GM23248 (cell line): ENCODE measurements at regions not wholly inside any gene's neighbourhood (a gene's known extent, or its start where the extent isn't known, plus 50 kb on each side); places are given as distances from the start of the nearest gene placed in this dataset.

Source experiments
- DNase-seq: peaks from one replicate; pipeline ENCODE4 v3.0.0-alpha.2; 2015
- H2AFZ ChIP-seq: fragments of 200-600 bp; sonication (generic); 2 replicates; pipeline ENCODE4 v1.6.1; 2016; ENCODE audit warnings: antibody characterized with exemption
- H3F3A ChIP-seq: fragments of 200-600 bp; sonication (generic); 2 replicates; pipeline ENCODE4 v1.6.1; 2016; ENCODE audit warnings: mild to moderate bottlenecking, antibody characterized with exemption, mixed run types; ENCODE audit not compliant: insufficient read depth
- H3K27ac ChIP-seq: fragments of 200-600 bp; sonication (generic); 2 replicates; pipeline ENCODE4 v1.5.1; 2016; ENCODE audit warnings: mild to moderate bottlenecking
- H3K27me3 ChIP-seq: fragments of 200-600 bp; sonication (generic); replicated peaks from 2 replicates; pipeline ENCODE4 v1.6.1; 2016; ENCODE audit warnings: mild to moderate bottlenecking; ENCODE audit not compliant: insufficient read depth
- H3K36me3 ChIP-seq: fragments of 200-600 bp; sonication (generic); 2 replicates; pipeline ENCODE4 v1.6.1; 2016; ENCODE audit warnings: low read depth, mild to moderate bottlenecking
- H3K4me1 ChIP-seq: fragments of 200-600 bp; sonication (generic); 2 replicates; pipeline ENCODE4 v1.6.1; 2016; ENCODE audit warnings: mild to moderate bottlenecking; ENCODE audit not compliant: insufficient read depth
- H3K4me2 ChIP-seq: fragments of 200-600 bp; sonication (generic); one replicate; pipeline ENCODE4 v1.6.1; 2016; ENCODE audit warnings: mild to moderate bottlenecking; ENCODE audit not compliant: unreplicated experiment
- H3K4me3 ChIP-seq: fragments of 200-600 bp; sonication (generic); 2 replicates; pipeline ENCODE4 v1.5.1; 2016; ENCODE audit warnings: mild to moderate bottlenecking
- H3K79me2 ChIP-seq: fragments of 200-600 bp; sonication (generic); 2 replicates; pipeline ENCODE4 v1.6.1; 2016; ENCODE audit warnings: mild to moderate bottlenecking; ENCODE audit not compliant: insufficient read depth
- H3K9ac ChIP-seq: fragments of 200-600 bp; sonication (generic); 2 replicates; pipeline ENCODE4 v1.6.1; 2016; ENCODE audit warnings: mild to moderate bottlenecking
- H3K9me2 ChIP-seq: fragments of 200-600 bp; sonication (generic); 2 replicates; pipeline ENCODE4 v1.6.1; 2016; ENCODE audit warnings: mixed run types, mild to moderate bottlenecking, moderate library complexity; ENCODE audit not compliant: insufficient read depth
- H3K9me3 ChIP-seq: fragments of 200-600 bp; sonication (generic); one replicate; pipeline ENCODE4 v1.6.1; 2017; ENCODE audit warnings: low read depth
- H4K20me1 ChIP-seq: fragments of 200-600 bp; sonication (generic); 2 replicates; pipeline ENCODE4 v1.6.0; 2016; ENCODE audit not compliant: insufficient read depth
- EZH2 ChIP-seq: fragments of 200-600 bp; sonication (generic); IDR thresholded peaks from 2 replicates; pipeline ENCODE4 v1.6.1; 2018; ENCODE audit warnings: antibody characterized with exemption, mild to moderate bottlenecking; ENCODE audit not compliant: insufficient read depth, poor library complexity, severe bottlenecking
- EZH2phosphoT487 ChIP-seq: fragments of 200-600 bp; sonication (generic); IDR thresholded peaks from 2 replicates; pipeline ENCODE4 v1.6.1; 2018; ENCODE audit warnings: antibody characterized with exemption, moderate library complexity, mild to moderate bottlenecking, low read depth; ENCODE audit not compliant: insufficient read depth
- WGBS, 2 experiments: methylation state at CpG; one replicate each; pipeline ENCODE4 v1.1.6; 2015 to 2017; ENCODE audit warnings: low lambda C conversion rate in 2 of 2, low coverage in 1 of 2; ENCODE audit errors: missing lambda C conversion rate in 2 of 2; 5-methylcytosine and 5-hydroxymethylcytosine counted together
- in situ Hi-C: fragments of 300-500 bp; cut with MboI; formaldehyde crosslinking; loops from 2 replicates; pipeline ENCODE4 v1.15.0; 2020

DNA sequence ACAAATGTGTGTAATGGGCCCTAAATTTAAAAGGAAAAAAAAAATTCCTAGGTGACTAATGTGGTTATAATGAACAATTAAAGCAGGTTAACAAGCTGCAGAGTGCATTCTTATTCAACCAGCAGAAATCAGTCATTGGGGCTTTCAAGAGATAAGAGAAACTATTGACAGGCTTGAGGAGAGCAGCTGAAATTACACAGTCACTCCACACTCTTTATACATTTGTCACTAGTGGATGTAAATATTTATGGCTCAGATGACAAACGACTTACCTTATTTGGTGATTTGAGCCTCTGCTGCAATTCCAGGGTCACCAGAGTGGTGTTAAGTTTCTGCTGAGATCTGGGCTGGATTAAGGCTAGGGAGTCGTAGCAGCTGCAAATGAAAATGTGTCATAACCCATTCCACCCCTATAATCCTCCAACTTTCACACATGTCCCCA is 896.3 kb downstream of the TTLL7 start:
- Histone ChIP-seq H2AFZ (no peak overlapping the region), H3K27me3 (no peaks in the 10 kb centered on the region), H4K20me1 (no peaks in the 10 kb centered on the region), H3K4me3 (no peak overlapping the region), H3K4me2 (no peak overlapping the region), H3K36me3 (no peaks in the 10 kb centered on the region), H3F3A (no peaks in the 10 kb centered on the region), H3K4me1 (no peaks in the 10 kb centered on the region), H3K9me2 (no peaks in the 10 kb centered on the region), H3K27ac (no peak overlapping the region), H3K9ac (no peak overlapping the region), H3K79me2 (no peaks in the 10 kb centered on the region), H3K9me3 (no peaks in the 10 kb centered on the region)
- 7 to 16% methylated on average over 2 of the region's 2 CpGs for WGBS, 2 experiments
- TF ChIP-seq EZH2phosphoT487, result no peak
- no peak for DNase-seq
- in situ Hi-C loops, result no loop called here

DNA sequence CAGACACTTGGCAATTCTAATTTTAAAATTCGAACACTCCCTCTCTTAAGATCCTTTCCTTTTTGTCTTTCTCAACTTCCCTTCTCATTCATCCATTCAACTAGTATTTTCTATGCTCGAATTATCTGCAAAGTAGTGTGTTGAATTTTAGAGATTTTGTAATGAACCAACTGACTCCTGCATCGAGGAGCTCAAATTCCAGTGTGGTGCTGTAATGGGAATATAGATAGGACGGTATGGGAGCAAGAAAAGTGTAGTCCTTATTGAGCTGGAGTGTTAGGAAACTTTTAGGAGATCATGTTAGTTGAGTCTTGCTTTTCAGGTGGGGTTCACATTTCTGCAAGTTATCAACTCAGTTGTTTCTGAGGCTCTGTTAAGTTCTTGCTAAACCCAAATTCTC is 897.5 kb downstream of the TTLL7 start:
- no peak overlapping the region for H2AFZ ChIP-seq
- no peaks in the 10 kb centered on the region for H3K79me2 ChIP-seq
- TF ChIP-seq EZH2phosphoT487, result no peak
- no peak for TF ChIP-seq EZH2
- no peaks in the 10 kb centered on the region for H3F3A ChIP-seq
- no peaks in the 10 kb centered on the region for H3K4me1 ChIP-seq
- H3K36me3 ChIP-seq, result no peaks in the 10 kb centered on the region
- in situ Hi-C loops, result no loop called here
- no peak overlapping the region for H3K4me2 ChIP-seq
- H3K9me2 ChIP-seq, result no peaks in the 10 kb centered on the region
- H3K27me3 ChIP-seq, result no peaks in the 10 kb centered on the region
- no peak overlapping the region for H3K9ac ChIP-seq
- DNase-seq, result no peak
- no peaks in the 10 kb centered on the region for H4K20me1 ChIP-seq
- no peaks in the 10 kb centered on the region for H3K9me3 ChIP-seq
- no peak overlapping the region for H3K4me3 ChIP-seq
- no peak overlapping the region for H3K27ac ChIP-seq
- WGBS, 2 experiments, result 68 to 74% methylated on average over 4 of the region's 4 CpGs

DNA sequence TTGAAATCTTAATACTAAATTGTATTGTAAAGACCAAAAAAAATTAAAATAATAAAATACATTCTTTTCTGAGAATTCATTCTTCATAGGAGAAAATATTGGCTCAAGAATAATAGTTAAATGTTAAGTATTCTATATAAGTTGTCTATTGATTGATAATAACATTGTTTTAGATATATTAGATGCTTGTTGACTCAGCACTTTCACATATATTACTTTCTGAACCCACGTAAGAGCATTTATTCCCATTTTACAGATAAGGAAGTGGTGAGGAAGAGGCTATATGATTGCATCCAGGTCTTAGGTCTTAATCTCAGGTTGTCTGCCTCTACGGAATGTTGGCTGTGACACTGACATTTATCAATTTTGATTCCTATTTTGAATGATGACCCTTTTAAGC is 898.8 kb downstream of the TTLL7 start:
- no peak for TF ChIP-seq EZH2phosphoT487
- no peak overlapping the region for H3K4me2 ChIP-seq

DNA sequence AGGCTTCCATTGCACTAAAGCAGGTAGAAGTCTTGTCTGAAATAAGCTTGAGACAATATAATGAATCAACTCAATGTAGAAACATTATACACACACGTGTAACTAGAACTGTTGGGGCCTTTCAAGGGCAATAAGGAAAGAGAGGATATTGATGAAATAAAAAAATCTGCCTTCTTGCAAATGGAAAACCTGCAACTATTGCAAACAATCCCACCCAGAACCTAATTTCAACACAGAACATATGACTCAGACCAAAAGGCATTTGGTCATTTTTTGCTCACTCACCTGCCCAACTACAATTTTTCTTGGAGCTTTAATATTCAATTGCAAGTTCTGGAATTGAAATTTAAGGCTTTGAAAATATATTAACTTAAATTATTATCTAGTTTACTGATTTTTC is 900.1 kb downstream of the TTLL7 start:
- no peaks in the 10 kb centered on the region for H3F3A ChIP-seq
- in situ Hi-C loops, result no loop called here
- no peak overlapping the region for H3K9ac ChIP-seq
- no peak overlapping the region for H3K4me3 ChIP-seq
- H3K36me3 ChIP-seq, result no peaks in the 10 kb centered on the region
- H3K9me3 ChIP-seq, result no peaks in the 10 kb centered on the region
- no peak overlapping the region for H3K27ac ChIP-seq
- no peak overlapping the region for H3K4me2 ChIP-seq
- no peaks in the 10 kb centered on the region for H3K27me3 ChIP-seq
- DNase-seq, result no peak
- no peaks in the 10 kb centered on the region for H3K4me1 ChIP-seq
- H2AFZ ChIP-seq, result no peak overlapping the region
- TF ChIP-seq EZH2 (no peak), EZH2phosphoT487 (no peak)
- WGBS, 2 experiments, result 76 to 79% methylated on average over 1 of the region's 1 CpG
- no peaks in the 10 kb centered on the region for H3K79me2 ChIP-seq
- no peaks in the 10 kb centered on the region for H4K20me1 ChIP-seq
- no peaks in the 10 kb centered on the region for H3K9me2 ChIP-seq

More for the DNA sequence above, 898.8 kb downstream of the TTLL7 start:
- in situ Hi-C loops, result no loop called here
- no peaks in the 10 kb centered on the region for H3K4me1 ChIP-seq
- H3K36me3 ChIP-seq, result no peaks in the 10 kb centered on the region
- no peaks in the 10 kb centered on the region for H3K9me3 ChIP-seq
- no peaks in the 10 kb centered on the region for H3K79me2 ChIP-seq
- H3K9me2 ChIP-seq, result no peaks in the 10 kb centered on the region
- no peak overlapping the region for H3K27ac ChIP-seq
- no peaks in the 10 kb centered on the region for H3K27me3 ChIP-seq
- DNase-seq, result no peak
- no peaks in the 10 kb centered on the region for H3F3A ChIP-seq
- H3K4me3 ChIP-seq, result no peak overlapping the region
- 63 to 75% methylated on average over 2 of the region's 2 CpGs for WGBS, 2 experiments
- no peaks in the 10 kb centered on the region for H4K20me1 ChIP-seq
- H3K9ac ChIP-seq, result no peak overlapping the region
- H2AFZ ChIP-seq, result no peak overlapping the region

DNA sequence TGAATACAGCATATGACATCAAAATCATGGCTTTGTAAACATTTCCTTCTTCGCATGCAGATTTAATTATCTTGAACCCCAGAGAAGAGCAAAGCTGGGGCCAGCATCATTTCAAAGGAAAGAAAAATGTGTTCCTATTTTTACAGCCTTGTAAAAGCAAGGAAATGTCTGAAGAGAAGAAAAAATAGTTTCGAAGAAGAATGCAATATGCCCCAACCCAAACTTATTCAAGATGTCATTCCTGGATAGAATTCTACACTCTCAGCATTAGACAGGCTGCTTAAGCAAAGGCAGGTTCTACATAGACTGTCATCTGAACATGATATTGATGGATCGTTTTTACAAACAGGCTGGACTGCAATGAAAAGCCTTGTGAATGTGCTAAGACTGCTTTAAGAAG is 900.8 kb downstream of the TTLL7 start:
- in situ Hi-C loops, result no loop called here
- no peaks in the 10 kb centered on the region for H3K9me3 ChIP-seq
- H3K36me3 ChIP-seq, result no peaks in the 10 kb centered on the region
- no peak overlapping the region for H3K4me3 ChIP-seq
- no peak for DNase-seq
- no peaks in the 10 kb centered on the region for H3K79me2 ChIP-seq
- no peaks in the 10 kb centered on the region for H3F3A ChIP-seq
- no peaks in the 10 kb centered on the region for H3K9me2 ChIP-seq
- H3K9ac ChIP-seq, result no peak overlapping the region
- 22 to 29% methylated on average over 3 of the region's 3 CpGs for WGBS, 2 experiments
- H3K4me1 ChIP-seq, result no peaks in the 10 kb centered on the region
- no peak for TF ChIP-seq EZH2
- no peak for TF ChIP-seq EZH2phosphoT487
- H3K27ac ChIP-seq, result no peak overlapping the region
- H3K27me3 ChIP-seq, result no peaks in the 10 kb centered on the region
- H2AFZ ChIP-seq, result no peak overlapping the region
- no peaks in the 10 kb centered on the region for H4K20me1 ChIP-seq
- H3K4me2 ChIP-seq, result no peak overlapping the region
